ENCODE measurements at regions not wholly inside any gene's neighbourhood (a gene's known extent, or its start where the extent isn't known, plus 50 kb on each side); places are given as distances from the start of the nearest gene placed in this dataset.

DNA sequence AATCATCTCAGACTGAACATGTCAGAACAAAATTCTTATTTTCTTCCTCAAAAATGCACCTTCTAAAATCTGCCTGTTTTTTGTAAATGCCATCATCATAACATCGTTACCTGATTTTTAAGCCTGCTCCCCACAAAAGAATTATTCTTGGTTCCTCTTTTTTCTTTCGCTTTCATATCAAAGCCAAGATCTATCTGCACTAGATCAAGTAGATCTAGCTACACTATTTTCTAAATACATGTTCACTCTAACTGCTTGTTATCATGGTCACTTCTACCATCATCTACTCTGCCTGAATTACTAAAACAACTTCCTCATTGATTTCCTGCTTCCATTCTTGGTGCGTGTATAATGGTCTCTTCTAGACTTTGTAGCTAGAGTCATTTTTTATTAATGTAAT, 217.7 kb downstream of the ARPP21 start:
- TF ChIP-seq, protein P1, sequence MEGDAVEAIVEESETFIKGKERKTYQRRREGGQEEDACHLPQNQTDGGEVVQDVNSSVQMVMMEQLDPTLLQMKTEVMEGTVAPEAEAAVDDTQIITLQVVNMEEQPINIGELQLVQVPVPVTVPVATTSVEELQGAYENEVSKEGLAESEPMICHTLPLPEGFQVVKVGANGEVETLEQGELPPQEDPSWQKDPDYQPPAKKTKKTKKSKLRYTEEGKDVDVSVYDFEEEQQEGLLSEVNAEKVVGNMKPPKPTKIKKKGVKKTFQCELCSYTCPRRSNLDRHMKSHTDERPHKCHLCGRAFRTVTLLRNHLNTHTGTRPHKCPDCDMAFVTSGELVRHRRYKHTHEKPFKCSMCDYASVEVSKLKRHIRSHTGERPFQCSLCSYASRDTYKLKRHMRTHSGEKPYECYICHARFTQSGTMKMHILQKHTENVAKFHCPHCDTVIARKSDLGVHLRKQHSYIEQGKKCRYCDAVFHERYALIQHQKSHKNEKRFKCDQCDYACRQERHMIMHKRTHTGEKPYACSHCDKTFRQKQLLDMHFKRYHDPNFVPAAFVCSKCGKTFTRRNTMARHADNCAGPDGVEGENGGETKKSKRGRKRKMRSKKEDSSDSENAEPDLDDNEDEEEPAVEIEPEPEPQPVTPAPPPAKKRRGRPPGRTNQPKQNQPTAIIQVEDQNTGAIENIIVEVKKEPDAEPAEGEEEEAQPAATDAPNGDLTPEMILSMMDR (IDR thresholded peaks at IDR 0.05), result no peak
- TF ChIP-seq POLR2A (IDR thresholded peaks at IDR 0.05), result no peak

All from lower leg skin (tissue), 3 donors.